ENCODE measurements at regions not wholly inside any gene's neighbourhood (a gene's known extent, or its start where the extent isn't known, plus 50 kb on each side); places are given as distances from the start of the nearest gene placed in this dataset.

DNA sequence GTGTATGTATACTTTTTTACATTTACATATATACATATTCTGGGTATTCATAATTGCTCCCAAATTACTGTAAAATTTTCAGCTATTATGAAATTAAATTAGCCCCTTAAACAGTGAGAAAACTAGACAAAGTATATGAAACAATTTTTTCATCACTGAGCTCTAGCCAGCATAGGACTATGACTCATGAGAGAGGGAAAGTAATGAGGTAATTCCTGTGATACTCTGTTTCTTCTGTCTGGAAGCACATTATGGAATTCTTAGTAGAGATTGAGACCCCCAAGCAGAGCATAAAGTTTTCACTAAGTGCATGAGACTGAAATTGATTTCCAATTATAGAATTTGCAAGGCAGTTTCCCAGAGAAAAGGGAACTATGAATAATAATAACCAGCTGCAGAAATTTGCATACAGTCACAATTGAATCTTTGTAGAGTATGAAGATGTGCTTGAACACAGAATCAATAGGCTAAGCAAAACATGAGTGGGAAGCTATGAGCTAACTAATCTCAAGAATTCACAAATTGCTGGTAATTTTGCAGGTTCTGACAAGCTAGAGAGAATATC lies 779.3 kb downstream of the ARAP2 start:
- H3K9me3 ChIP-seq (ENCODE audit: control insufficient read depth, low read length, poor library complexity, severe bottlenecking): no peaks in the 10 kb centered on the region
- Mint-ChIP-seq H3K36me3 (ENCODE audit: low read depth) (no peaks in the 10 kb centered on the region), H3K4me3 (no peak overlapping the region), H3K4me1 (no peaks in the 10 kb centered on the region), H3K27me3 (no peaks in the 10 kb centered on the region), H3K27ac (no peak overlapping the region)
- ATAC-seq (no peak), DNase-seq (no peak)

DNA sequence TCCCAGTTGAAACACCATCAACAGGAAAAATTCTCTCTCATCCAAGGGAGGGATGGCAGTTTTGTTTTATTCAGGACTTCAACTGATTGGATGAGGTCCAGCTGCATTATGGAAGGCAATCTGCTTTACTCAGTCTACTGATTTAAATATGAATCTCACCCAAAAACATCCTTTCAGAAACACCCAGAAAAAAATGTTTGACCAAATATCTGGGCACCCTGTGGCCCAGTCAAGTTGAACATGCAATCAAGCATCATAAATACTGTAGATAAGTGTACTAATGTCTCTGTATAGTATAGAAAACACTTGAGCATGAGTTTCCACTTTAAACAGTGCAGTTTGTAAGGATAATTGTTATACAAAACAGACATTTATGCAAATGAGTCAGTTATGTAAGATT lies 753.2 kb downstream of the ARAP2 start:
- no peaks in the 10 kb centered on the region for H3K9me3 ChIP-seq (ENCODE audit: control insufficient read depth, low read length, poor library complexity, severe bottlenecking)
- DNase-seq (no peak), ATAC-seq (no peak)
- no peaks in the 10 kb centered on the region for H3K4me1 Mint-ChIP-seq
- H3K27ac Mint-ChIP-seq: no peak overlapping the region
- no peaks in the 10 kb centered on the region for H3K27me3 Mint-ChIP-seq
- no peaks in the 10 kb centered on the region for H3K36me3 Mint-ChIP-seq (ENCODE audit: low read depth)
- no peak overlapping the region for H3K4me3 Mint-ChIP-seq

DNA sequence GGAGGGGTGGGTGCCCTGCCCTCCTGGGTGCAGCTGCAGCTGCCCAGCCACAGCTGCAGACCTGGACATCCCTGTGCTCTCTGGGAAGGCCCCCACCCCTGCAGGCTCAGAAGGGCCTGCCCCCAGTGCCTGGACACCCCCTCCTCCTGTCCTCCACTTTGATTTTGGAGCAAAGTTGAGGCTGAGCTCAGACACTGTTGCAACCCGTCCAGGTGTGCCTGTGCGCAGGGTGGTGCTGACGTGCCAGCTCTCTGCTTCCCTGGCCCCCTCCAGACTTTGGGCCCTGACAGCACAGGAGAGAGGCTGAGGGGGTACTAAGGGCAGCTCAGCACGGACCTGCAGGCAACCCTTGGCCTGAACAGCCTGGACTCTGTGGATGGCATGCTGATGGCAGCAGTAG lies 750.3 kb downstream of the ARAP2 start:
- Mint-ChIP-seq H3K27me3 (no peaks in the 10 kb centered on the region), H3K27ac (no peak overlapping the region), H3K4me1 (no peaks in the 10 kb centered on the region), H3K4me3 (no peak overlapping the region), H3K36me3 (ENCODE audit: low read depth) (no peaks in the 10 kb centered on the region)
- DNase-seq (no peak), ATAC-seq (no peak)
- no peaks in the 10 kb centered on the region for H3K9me3 ChIP-seq (ENCODE audit: control insufficient read depth, low read length, poor library complexity, severe bottlenecking)

DNA sequence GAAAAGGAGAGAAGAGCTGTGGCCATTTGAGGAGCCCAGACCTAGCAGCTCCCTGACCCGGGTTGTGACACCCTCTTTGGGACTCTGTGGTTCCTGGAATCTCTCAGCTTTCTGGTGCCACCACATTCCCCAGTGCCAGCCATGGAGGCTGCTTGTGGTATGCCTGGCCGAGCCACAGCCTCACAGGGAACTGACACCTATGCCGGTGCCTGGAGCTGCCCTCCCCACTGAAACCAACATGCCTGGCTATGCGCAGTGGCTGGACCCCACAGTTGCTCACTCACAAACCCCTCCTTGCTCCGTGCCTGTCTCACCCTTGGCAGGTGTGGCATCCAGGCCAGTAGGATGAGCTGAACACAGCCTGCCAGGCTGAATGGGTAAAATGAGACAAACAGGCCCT lies 749.4 kb downstream of the ARAP2 start:
- no peaks in the 10 kb centered on the region for H3K9me3 ChIP-seq (ENCODE audit: control insufficient read depth, low read length, poor library complexity, severe bottlenecking)
- H3K4me1 Mint-ChIP-seq: no peaks in the 10 kb centered on the region
- H3K27me3 Mint-ChIP-seq: no peaks in the 10 kb centered on the region
- H3K27ac Mint-ChIP-seq: no peak overlapping the region
- ATAC-seq (no peak), DNase-seq (no peak)
- H3K4me3 Mint-ChIP-seq: no peak overlapping the region
- no peaks in the 10 kb centered on the region for H3K36me3 Mint-ChIP-seq (ENCODE audit: low read depth)

DNA sequence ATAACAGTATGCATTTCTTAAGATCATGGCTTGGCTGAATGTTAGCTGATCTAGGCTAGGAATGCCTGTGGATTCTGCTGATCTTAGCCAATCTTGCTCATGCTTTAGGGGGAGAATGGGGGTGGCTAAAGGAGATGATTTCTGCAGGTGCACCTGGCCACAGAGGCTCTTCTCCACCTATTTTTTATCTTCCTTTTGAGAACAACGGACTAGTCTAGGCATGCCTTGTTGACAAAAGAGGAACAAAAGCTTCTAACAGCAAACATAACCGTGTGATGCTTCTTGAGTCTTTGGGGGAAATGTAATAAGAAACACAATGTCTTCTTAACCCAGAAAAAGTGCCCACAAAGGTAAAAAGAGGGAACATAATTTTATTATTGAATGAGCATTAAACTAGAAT lies 743.5 kb downstream of the ARAP2 start:
- no peak for DNase-seq
- Mint-ChIP-seq H3K27ac (no peak overlapping the region), H3K4me1 (no peaks in the 10 kb centered on the region), H3K27me3 (no peaks in the 10 kb centered on the region), H3K4me3 (no peak overlapping the region), H3K36me3 (ENCODE audit: low read depth) (no peaks in the 10 kb centered on the region)
- ATAC-seq: no peak
- H3K9me3 ChIP-seq (ENCODE audit: control insufficient read depth, low read length, poor library complexity, severe bottlenecking): no peaks in the 10 kb centered on the region

DNA sequence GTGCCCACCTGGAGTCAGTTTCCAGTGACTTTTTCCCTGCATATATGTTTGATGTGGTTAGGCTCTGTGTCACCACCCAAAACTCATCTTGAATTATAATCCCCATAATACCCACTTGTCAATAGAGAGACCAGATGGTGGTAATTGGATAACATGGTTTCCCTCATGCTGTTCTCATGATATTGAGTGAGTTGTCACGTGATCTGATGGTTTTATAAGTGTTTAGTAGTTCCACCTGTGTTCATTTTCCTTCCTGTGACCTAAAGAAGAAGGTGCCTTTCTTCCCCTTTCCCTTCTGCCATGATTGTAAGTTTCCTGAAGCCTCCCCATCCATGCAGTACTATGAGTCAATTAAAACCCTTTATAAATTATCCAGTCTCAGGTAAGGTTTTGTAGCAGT lies 740.9 kb downstream of the ARAP2 start:
- H3K27me3 Mint-ChIP-seq: no peaks in the 10 kb centered on the region
- ATAC-seq: no peak
- H3K4me3 Mint-ChIP-seq: no peak overlapping the region
- no peaks in the 10 kb centered on the region for H3K36me3 Mint-ChIP-seq (ENCODE audit: low read depth)
- H3K9me3 ChIP-seq (ENCODE audit: control insufficient read depth, low read length, poor library complexity, severe bottlenecking): no peaks in the 10 kb centered on the region
- DNase-seq: no peak
- no peaks in the 10 kb centered on the region for H3K4me1 Mint-ChIP-seq
- no peak overlapping the region for H3K27ac Mint-ChIP-seq

DNA sequence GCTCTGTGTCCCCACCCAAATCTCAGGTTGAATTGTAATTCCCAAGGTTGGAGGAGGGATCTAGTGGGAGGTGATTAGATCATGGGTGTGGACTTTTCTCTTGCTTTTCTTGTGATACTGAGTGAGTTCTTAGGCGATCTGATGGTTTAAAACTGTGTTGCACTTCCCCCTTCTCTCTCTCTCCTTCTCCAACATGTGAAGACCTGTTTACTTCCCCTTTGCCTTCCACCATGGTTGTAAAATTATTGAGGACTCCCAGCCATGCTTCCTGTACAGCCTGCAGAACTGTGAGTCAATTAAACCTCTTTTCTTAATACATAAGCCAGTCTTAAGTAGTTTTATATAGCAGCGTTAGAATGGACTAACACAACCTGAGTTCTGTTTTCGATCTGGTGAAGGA lies 738.2 kb downstream of the ARAP2 start:
- no peak overlapping the region for H3K4me3 Mint-ChIP-seq
- no peaks in the 10 kb centered on the region for H3K27me3 Mint-ChIP-seq
- no peaks in the 10 kb centered on the region for H3K36me3 Mint-ChIP-seq (ENCODE audit: low read depth)
- no peak overlapping the region for H3K27ac Mint-ChIP-seq
- H3K9me3 ChIP-seq (ENCODE audit: control insufficient read depth, low read length, poor library complexity, severe bottlenecking): no peaks in the 10 kb centered on the region
- H3K4me1 Mint-ChIP-seq: no peaks in the 10 kb centered on the region
- no peak for DNase-seq
- ATAC-seq: no peak

DNA sequence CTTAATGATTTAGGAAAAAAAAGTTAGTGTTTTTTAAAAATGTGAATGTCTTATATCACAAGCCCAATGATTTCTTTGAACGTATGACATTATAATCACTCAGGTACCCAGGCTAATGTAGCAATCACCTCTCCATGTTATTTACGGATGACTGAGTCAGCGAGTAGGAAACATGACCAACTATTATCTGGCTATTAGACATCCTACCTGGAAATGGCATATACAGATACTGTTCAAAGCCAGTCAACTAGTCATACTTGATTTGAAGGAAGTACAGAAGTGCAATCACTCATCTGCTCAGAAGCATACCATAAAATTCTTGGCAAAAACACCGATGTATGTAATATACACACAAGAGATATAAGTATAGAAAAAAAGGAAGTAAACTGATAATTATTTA lies 732.5 kb downstream of the ARAP2 start:
- Mint-ChIP-seq H3K36me3 (ENCODE audit: low read depth) (no peaks in the 10 kb centered on the region), H3K27me3 (no peaks in the 10 kb centered on the region), H3K4me1 (no peaks in the 10 kb centered on the region), H3K4me3 (no peak overlapping the region), H3K27ac (no peak overlapping the region)
- ATAC-seq: no peak
- no peaks in the 10 kb centered on the region for H3K9me3 ChIP-seq (ENCODE audit: control insufficient read depth, low read length, poor library complexity, severe bottlenecking)
- DNase-seq: no peak

DNA sequence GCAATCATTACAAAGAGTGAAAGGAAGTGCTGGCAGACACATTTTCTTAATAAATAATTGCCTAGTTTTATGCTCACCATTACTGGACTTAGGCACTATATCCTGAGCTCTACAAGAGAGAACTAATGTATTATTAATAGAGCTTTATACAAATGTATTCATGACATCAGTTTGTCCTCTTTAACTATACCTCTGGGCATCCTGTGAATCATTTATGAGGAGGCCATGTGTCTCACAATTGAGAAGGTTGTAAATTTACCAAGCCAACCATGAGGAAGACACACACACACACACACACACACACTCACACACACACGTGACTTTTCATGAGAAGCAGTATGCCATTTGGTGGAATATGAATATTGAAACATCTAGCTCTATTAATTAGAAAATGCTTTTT lies 728.2 kb downstream of the ARAP2 start:
- no peak for DNase-seq
- H3K4me3 Mint-ChIP-seq: no peak overlapping the region
- no peaks in the 10 kb centered on the region for H3K36me3 Mint-ChIP-seq (ENCODE audit: low read depth)
- no peak for ATAC-seq
- H3K27me3 Mint-ChIP-seq: no peaks in the 10 kb centered on the region
- no peak overlapping the region for H3K27ac Mint-ChIP-seq
- no peaks in the 10 kb centered on the region for H3K4me1 Mint-ChIP-seq
- no peaks in the 10 kb centered on the region for H3K9me3 ChIP-seq (ENCODE audit: control insufficient read depth, low read length, poor library complexity, severe bottlenecking)

DNA sequence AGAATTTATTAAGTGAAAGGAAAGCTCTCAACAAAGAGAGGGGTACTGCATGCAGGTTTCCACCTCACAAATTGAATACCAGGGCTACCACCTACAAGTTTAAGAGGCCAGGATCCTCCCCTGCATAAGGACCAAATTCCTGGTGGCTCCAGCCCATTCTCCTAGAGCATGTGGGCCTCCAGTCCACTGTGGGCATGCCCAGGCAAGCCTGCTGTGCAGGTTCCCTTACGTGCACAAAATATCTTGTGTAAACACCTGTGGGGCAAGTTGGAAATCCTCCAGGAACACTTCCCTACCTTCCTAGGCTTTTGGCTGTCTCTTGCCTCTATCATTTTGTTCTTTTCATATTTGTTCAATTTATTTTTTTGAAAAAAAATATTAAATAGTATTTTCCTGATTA lies 724.3 kb downstream of the ARAP2 start:
- DNase-seq: no peak
- no peaks in the 10 kb centered on the region for H3K4me1 Mint-ChIP-seq
- no peaks in the 10 kb centered on the region for H3K36me3 Mint-ChIP-seq (ENCODE audit: low read depth)
- no peaks in the 10 kb centered on the region for H3K9me3 ChIP-seq (ENCODE audit: control insufficient read depth, low read length, poor library complexity, severe bottlenecking)
- H3K27ac Mint-ChIP-seq: no peak overlapping the region
- no peak for ATAC-seq
- no peaks in the 10 kb centered on the region for H3K27me3 Mint-ChIP-seq
- H3K4me3 Mint-ChIP-seq: no peak overlapping the region

DNA sequence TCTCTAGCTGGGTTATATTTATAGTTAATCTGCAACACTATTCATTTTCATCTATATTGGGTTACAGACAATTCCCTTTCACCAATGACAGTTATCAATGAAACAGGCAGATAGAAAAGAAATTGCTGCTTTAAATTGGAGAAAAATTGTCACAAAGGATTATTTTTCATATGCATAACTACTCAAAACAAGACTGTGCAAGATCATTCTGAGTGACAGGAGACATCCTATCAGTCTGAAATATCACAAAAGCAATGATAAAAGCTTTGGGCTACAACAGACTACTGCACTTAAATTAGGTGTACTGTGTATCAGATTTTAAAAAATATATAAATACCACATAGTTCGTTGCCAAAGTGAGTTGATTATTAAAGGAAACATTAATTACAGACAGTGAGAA lies 722.6 kb downstream of the ARAP2 start:
- H3K36me3 Mint-ChIP-seq (ENCODE audit: low read depth): no peaks in the 10 kb centered on the region
- no peak for ATAC-seq
- no peaks in the 10 kb centered on the region for H3K4me1 Mint-ChIP-seq
- H3K4me3 Mint-ChIP-seq: no peak overlapping the region
- no peaks in the 10 kb centered on the region for H3K27me3 Mint-ChIP-seq
- no peaks in the 10 kb centered on the region for H3K9me3 ChIP-seq (ENCODE audit: control insufficient read depth, low read length, poor library complexity, severe bottlenecking)
- H3K27ac Mint-ChIP-seq: no peak overlapping the region
- no peak for DNase-seq

DNA sequence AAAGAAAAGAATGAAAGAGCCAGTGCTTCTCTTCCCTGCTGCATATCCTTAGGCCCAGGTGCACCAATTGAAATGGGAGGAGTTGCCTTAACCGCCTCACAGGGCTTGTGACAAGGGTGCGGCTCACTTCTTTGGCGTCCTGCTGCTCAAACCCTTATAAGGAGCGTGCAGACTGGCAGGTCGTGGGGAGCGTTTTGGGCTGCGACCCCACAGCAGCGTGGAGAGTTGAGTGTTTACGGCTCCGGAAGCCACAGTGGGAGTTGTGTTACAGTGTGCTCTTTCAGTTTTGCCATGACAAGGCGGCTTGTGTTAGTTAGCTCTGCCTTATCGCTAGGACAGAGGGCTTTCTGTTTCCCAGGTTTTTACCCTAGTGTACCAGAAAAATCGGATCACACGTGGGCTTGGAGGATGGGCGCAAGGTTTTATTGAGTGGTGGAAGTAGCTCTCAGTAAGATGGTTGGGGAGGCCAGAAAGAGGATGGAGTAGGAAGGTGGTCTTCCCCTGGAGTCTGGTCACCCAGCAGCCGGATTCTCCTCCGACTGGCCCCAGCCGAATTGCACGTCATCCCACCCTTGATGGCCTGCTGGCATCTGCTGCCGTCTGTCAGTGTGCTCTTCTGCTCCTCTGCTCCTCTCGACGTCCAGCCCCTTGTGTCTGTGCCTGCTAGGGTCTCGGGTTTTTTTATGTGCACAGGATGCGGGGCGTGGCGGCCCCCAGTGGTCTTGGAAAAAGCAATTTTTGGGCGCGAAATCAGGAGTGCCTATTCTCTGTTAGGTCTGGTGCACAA lies 718.9 kb downstream of the ARAP2 start:
- Mint-ChIP-seq H3K36me3 (ENCODE audit: low read depth) (no peaks in the 10 kb centered on the region), H3K27ac (no peak overlapping the region), H3K27me3 (no peaks in the 10 kb centered on the region), H3K4me1 (no peaks in the 10 kb centered on the region), H3K4me3 (no peak overlapping the region)
- no peak for DNase-seq
- H3K9me3 ChIP-seq (ENCODE audit: control insufficient read depth, low read length, poor library complexity, severe bottlenecking): no peaks in the 10 kb centered on the region
- no peak for ATAC-seq

DNA sequence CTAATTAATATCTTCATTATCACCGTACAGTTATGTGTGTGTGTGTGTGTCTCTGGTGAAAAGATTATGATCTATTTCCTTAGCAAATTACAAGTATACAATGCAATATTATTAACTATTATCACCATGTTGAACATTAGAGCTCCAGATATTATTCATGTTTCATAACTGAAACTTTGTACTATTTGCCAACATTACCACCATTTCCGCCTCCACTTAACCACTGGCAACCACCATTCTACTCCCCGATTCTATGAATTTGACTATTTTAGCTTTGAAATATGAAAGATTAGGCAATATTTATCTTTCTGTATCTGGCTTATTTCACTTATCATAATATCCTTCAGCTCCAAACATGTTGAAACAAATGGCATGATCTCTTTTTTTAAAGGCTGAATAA lies 717.9 kb downstream of the ARAP2 start:
- H3K27me3 Mint-ChIP-seq: no peaks in the 10 kb centered on the region
- no peak overlapping the region for H3K27ac Mint-ChIP-seq
- ATAC-seq: no peak
- H3K4me3 Mint-ChIP-seq: no peak overlapping the region
- no peaks in the 10 kb centered on the region for H3K9me3 ChIP-seq (ENCODE audit: control insufficient read depth, low read length, poor library complexity, severe bottlenecking)
- no peaks in the 10 kb centered on the region for H3K36me3 Mint-ChIP-seq (ENCODE audit: low read depth)
- no peak for DNase-seq
- no peaks in the 10 kb centered on the region for H3K4me1 Mint-ChIP-seq

DNA sequence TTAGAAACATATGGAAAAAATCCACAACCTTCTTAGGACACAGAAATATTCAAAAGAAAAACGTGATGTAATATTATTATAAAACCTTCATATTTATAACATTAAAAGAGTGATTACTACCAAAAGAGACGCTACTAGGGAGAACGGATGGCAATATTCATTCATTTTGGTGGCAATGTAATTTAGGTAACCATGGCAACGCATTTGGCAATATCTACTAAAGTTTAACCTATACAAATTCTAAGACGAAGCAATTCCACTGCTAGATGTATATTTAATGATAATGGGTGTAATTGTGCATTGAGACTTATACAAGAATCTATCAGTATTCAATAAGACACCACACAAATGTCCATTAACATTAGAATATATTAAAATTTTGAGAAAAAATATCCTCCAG lies 709.4 kb downstream of the ARAP2 start:
- peaks cover 3% of the 10 kb centered on the region for H3K9me3 ChIP-seq (ENCODE audit: control insufficient read depth, low read length, poor library complexity, severe bottlenecking)
- DNase-seq (no peak), ATAC-seq (no peak)
- Mint-ChIP-seq H3K27me3 (no peaks in the 10 kb centered on the region), H3K27ac (no peak overlapping the region), H3K36me3 (ENCODE audit: low read depth) (no peaks in the 10 kb centered on the region), H3K4me3 (no peak overlapping the region), H3K4me1 (no peaks in the 10 kb centered on the region)

Data from T-helper 17 cell (primary cell).